NCI-H82 (cell line): ENCODE measurements at regions not wholly inside any gene's neighbourhood (a gene's known extent, or its start where the extent isn't known, plus 50 kb on each side); places are given as distances from the start of the nearest gene placed in this dataset.

Source experiments
- DNase-seq: peaks from one replicate; lab custom pipeline; 2025; lab: John Stamatoyannopoulos, UW

DNA sequence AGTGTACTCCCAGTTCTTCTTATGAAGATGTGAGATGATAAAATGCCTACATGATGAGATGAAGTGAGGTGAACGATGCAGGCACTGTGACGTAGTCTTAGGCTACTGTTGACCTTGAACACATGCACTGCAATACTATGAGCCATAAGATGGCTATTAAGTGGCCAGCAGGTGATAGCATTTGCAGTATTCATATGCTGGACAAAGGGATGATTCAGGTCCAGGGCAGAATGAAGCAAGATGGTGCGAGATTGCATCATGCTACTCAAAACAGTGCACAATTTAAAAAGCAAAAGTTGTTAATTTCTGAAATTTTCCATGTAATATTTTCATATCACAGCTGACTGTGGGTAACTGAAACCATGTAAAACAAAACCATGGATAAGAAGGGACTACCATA lies 781.4 kb downstream of the PCDH18 start:
- no peak for DNase-seq

- DNase-seq: no peak
Observed at GRCh38 chr4:136749989-136750388, 782.3 kb downstream of the PCDH18 start.

- DNase-seq: no peak
Observed at GRCh38 chr4:136748773-136749172, 783.5 kb downstream of the PCDH18 start.

DNA sequence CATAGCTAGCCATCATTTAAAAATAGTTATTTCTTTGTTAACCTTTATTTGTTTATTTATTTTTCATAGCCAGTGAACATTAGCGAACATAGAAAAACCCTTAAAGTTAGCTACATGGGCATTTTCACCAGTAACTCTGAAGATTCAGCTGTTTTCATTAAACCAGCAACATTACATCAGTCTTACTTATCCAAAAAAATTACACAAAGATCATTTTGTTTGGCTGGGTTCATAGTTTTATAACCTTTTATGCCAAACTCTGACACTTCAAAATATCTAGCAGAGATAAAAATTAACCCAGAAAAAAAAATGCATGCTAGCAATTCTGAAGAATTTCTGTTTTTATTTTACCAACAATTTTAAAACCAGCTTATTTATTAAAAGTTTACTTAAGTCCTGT lies 784.1 kb downstream of the PCDH18 start:
- no peak for DNase-seq

DNA sequence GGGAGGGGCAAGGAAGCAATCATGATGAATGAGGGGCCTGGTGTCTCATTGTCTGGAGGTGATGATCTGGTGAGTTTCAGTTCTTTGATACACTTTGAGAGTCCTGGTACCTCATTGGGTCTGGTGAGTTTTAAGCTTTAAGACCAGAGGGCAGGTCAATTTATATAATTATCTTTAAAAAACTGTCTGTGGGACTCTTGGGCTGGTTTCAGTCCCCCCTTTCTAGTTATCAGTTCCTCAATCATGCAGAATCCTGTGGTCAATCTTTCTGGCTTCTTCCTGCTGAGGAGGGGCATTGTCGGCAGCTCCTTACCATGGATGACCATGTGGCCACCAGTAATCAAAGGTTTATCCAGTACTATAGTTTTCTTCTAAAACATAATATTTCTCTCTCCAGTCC lies 789.1 kb downstream of the PCDH18 start:
- DNase-seq: no peak

DNA sequence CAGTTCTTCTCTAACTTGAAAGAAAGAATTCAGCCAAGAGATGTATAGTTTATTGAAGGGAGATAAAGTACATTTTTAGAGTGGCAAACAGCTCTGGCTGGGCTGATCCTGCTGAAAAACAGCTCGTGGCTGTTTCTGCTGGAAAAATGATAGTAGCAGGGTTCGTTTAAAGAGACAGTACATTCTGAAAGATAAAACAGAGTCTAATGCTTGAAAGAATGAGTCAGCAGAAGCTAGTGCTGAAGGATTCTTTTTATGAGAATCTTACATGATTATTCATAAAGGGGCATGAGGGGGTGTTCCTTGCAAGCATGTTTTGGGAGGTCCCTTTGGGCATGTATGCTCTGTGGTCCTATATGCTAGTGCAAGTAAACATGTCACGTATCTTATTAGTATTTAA lies 790.0 kb downstream of the PCDH18 start:
- DNase-seq: no peak

DNA sequence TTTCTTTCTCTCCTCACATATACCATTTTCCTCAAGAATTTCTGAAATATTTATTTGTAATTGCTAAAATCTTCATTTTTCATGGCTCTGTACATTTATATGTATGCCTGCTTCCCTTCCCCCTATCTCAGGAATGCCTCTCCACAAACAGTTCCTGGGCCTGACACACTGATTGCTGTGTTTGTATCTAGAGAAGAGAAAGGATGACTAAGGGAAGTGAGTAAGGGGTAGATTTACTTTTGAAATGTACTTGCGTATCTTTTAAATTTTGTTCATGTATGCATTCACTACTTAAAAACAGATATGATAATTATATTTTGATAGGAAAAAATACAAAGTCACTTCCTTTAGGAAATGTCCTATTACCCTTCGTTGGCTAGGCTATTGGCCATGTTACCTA lies 790.8 kb downstream of the PCDH18 start:
- no peak for DNase-seq

- no peak for DNase-seq
Observed at GRCh38 chr4:136740326-136740725, 792.0 kb downstream of the PCDH18 start.

GRCh38 chr4:136737066-136737465 lies 795.2 kb downstream of the PCDH18 start:
- DNase-seq: no peak

DNA sequence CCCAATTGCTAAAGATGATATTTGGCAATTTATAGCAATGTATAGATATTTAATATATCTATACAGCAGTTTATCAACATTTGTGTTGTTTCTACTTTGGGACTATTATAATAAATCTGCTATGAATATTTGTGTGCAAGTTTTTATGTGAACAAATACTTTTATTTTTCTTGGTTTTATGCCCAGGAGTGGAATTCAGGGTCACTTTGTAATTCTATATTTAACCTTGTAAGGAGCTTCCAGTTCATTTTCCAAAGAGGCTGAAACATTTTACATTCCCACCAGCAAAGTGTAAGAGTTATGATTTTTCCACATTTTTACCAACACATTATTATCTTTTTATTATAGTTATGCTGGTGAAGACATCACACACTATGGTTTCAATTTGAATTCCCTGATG lies 801.3 kb downstream of the PCDH18 start:
- DNase-seq: no peak

DNA sequence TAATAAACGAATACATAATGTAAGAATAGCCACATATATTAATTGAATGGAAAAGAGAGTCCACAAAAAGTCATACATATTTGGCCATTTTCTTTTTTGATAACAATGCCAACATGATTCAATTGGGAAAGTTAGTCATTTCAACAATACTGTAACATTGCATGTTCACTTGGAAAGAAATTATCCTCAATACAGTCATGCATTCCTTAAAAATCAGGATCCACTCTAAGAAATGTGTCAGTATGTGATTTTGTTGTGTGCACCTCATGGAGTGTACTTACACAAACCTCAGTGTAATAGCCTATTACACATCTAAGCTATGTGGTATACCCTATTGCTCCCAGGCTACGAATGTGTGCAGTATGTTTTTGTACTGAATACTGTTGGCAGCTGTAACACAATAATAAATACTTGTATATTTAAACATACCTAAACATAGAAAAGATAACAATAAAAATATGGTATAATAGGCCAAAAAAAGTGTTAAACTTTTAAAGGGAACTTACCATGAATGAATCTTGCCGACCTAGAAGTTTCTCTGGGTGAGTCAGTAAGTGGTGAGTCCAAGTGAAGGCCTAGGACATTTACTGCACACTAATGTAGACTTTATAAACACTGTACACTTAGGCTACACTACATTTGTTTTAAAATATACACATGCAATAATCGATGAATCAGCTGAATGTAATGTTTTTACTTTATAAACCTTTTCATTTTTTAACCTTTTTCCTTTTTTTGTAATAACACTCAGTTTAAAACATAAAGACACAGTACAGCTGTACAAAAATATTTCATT lies 806.8 kb downstream of the PCDH18 start:
- no peak for DNase-seq

- DNase-seq: no peak
Observed at GRCh38 chr4:136713140-136713539, 819.2 kb downstream of the PCDH18 start.

- DNase-seq: no peak
Observed at GRCh38 chr4:136709897-136710296, 822.4 kb downstream of the PCDH18 start.

DNA sequence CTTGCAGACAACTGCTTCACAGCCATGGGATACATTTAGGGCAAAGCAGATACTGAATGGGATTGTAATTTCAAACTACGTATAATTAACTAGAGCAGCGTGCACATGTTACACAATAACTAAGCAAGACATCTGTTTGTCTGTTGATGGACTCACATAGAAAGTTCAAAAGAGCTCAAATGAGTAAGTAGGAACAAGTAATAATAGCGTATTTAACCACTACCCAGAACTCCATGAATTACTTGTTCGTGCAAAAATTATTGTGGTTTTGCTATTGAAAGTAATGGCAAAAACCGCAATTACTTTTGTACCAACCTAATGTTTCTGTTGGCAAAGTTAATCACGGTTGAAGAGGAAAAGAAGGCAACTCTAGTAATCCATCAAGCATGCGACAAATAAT lies 825.4 kb downstream of the PCDH18 start:
- no peak for DNase-seq

- DNase-seq: no peak
Observed at GRCh38 chr4:136699905-136700304, 832.4 kb downstream of the PCDH18 start.

DNA sequence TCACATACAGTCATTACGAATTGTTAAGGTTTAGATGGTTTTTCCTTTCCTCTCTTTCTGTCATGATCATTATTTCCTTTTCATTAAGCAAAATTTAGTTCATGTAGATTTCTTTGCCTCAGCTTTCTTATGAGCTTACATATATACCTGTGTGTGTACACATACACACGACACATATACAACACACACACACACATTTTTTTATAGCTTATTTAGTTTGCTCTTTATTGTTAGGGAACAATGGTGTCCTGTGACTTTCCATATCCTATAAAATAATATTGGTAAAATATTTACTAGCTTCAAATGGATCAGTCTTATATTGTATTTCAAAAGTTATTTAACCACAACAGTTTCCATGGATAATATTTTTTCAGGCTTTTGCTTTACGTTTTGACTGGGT lies 840.7 kb downstream of the PCDH18 start:
- no peak for DNase-seq

DNA sequence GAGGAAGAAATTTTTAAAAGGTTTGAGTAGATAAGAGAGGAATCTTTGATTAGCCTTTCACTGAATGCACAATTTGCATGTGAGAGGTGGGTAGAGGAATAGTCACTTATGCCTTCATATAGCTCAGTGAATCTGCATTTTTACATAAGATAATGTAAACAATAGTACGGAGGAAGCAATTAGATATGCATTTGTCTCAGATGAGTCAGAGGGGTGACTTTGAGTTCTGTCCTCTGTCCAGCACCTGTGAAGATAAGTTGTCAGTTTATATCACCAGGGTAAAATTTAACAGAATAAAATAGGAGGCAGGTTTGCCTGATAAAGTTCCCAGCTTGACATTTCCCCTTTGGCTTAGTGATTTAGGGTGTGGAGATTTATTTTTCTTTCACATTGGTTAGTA lies 841.9 kb downstream of the PCDH18 start:
- no peak for DNase-seq

DNA sequence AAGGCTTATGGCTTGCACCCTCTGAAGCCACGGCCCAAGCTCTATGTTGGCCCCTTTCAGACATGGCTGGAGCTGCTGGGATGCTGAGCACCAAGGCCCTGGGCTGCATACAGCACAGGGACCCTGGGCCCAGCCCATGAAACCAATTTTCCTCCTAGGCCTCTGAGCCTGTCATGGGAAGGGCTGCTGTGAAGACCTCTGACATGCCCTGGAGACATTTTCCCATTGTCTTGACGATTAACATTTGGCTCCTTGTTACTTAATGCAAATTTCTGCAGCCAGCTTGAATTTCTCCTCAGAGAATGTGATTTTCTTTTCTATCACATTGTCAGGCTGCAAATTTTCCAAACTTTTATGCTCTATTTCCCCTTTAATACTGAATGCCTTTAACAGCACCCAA lies 844.7 kb downstream of the PCDH18 start:
- no peak for DNase-seq

DNA sequence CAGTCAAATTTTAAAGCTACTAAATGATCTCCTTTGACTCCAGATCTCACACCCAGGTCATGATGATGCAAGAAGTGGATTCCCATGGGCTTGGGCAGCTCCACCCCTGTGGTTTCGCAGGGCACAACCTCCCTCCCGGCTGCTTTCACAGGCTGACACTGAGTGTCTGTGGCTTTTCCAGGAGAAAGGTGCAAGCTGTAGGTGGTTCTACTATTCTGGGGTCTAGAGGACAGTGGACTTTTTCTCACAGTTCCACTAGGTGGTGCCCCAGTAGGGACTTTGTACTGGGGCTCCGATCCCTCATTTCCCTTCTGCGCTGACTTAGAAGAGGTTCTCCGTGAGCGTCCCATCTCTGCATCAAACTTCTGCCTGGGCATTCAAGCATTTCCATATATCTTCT lies 845.2 kb downstream of the PCDH18 start:
- peak; percentile 39 for DNase-seq

DNA sequence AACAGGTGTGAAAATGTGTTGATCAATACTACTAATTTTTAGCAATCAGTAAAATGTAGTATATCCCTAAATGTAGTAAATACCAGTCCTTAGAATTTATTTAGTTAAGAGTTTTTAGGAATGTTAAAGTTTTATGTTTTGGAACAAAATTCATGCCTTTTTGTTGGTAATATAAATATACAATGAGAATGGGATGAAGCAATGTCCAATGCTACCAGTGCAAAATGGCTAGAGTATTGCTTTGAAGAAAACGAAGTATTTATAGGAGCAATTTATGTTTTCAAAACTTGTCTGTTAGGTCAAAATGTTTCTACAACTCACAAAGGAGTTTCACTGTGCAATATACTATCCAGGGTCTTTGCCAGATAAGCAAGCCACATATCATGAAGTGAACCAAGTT lies 851.5 kb downstream of the PCDH18 start:
- peak; percentile 16 for DNase-seq

DNA sequence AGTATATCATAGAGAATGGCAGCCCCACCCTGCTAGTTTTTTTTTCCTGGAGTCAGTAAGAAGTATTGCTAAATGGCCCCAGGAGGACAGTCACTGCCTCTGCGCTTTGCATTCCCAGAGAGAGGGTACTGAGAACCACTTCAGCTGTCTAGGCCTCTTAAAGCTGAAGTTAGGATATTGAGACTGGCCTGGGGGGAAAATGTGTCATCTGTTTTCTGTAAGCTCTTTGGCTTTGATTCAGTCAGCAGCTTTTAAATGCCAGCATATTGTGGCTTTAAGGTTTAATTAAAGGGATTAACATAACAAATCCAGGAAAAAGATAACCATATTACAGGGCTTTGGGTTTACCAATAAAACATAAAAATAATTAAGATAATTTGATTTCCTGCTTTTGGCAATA lies 852.0 kb downstream of the PCDH18 start:
- DNase-seq: peak; percentile 91

GRCh38 chr4:136670265-136670664 lies 862.0 kb downstream of the PCDH18 start:
- DNase-seq: no peak

DNA sequence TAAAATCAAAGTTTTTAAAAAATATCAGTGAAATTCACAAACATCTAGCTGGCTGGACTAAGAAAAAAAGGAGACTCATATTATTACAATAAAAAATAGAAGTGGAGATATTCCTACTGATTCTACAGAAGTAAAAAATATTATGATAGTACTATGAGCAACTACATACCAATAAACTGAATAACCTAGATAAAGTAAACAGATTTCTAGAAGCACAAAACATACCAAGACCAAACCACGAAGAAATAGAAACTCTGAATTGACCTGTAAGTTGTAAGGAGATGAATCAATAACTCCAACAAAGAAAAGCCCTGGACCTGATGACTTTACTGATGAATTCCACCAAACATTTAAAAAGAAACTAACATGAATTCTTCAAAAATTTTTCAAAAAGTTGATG lies 867.3 kb downstream of the PCDH18 start:
- DNase-seq: no peak

- no peak for DNase-seq
Observed at GRCh38 chr4:136662539-136662938, 869.8 kb downstream of the PCDH18 start.
